IMR-90 (cell line): ENCODE measurements at regions not wholly inside any gene's neighbourhood (a gene's known extent, or its start where the extent isn't known, plus 50 kb on each side); places are given as distances from the start of the nearest gene placed in this dataset.

Experiments used
- ATAC-seq: fragments of 200-7000 bp; cut with Tn5 transposase; 2 replicates; pipeline ENCODE4 v1.9.1; 2020; ENCODE audit warnings: low read depth, mild to moderate bottlenecking, moderate library complexity
- BruUV-seq: library from RNA; stranded (reverse); fragments of 400-500 nt; replicated peaks from 2 replicates; lab custom pipeline; 2021; lab: Mats Ljungman, UMichigan
- CTCF ChIA-PET: fragments of 300-600 bp; formaldehyde crosslinking; extraction: SDS; loops from one replicate; lab custom pipeline; 2021; ENCODE audit warnings: antibody characterized with exemption; lab: Yijun Ruan, JAX
- POLR2A ChIA-PET: fragments of 300-600 bp; sonication (Branson Sonifier 250); formaldehyde crosslinking; loops from one replicate; lab custom pipeline; 2022; ENCODE audit warnings: antibody characterized with exemption; ENCODE audit not compliant: unreplicated experiment; lab: Charles Lee
- DNase-seq: peaks from one replicate; pipeline ENCODE4 v3.0.0; 2013
- H2AFZ ChIP-seq: replicated peaks from 2 replicates; pipeline ENCODE3; 2013; ENCODE audit warnings: low read length, mild to moderate bottlenecking; ENCODE audit not compliant: poor library complexity
- H2AK5ac ChIP-seq: 2 replicates; pipeline ENCODE4 v1.6.1; 2013; ENCODE audit warnings: low read depth, low read length, inconsistent platforms
- H2AK9ac ChIP-seq: replicated peaks from 2 replicates; pipeline ENCODE3; 2013; ENCODE audit warnings: mild to moderate bottlenecking, low read depth, low read length, moderate library complexity; ENCODE audit not compliant: poor library complexity
- H2BK120ac ChIP-seq: 2 replicates; pipeline ENCODE4 v1.6.1; 2013; ENCODE audit warnings: low read depth, low read length, inconsistent platforms
- H2BK15ac ChIP-seq: 3 replicates; pipeline ENCODE4 v1.6.1; 2013; ENCODE audit warnings: low read depth, low read length, inconsistent platforms
- H2BK20ac ChIP-seq: 2 replicates; pipeline ENCODE4 v1.6.1; 2013; ENCODE audit warnings: low read depth, mild to moderate bottlenecking, inconsistent platforms, low read length, moderate library complexity
- H2BK5ac ChIP-seq: 2 replicates; pipeline ENCODE4 v1.6.1; 2013; ENCODE audit warnings: mild to moderate bottlenecking, low read depth, low read length, inconsistent platforms; ENCODE audit not compliant: poor library complexity, severe bottlenecking
- H3K14ac ChIP-seq: replicated peaks from 2 replicates; pipeline ENCODE4 v1.6.1; 2013; ENCODE audit warnings: low read depth, low read length, inconsistent platforms
- H3K18ac ChIP-seq: 2 replicates; pipeline ENCODE4 v1.6.1; 2013; ENCODE audit warnings: low read depth, low read length, control low read depth
- H3K23ac ChIP-seq: 2 replicates; pipeline ENCODE4 v1.6.1; 2013; ENCODE audit warnings: low read depth, low read length, inconsistent platforms
- H3K27ac ChIP-seq: 2 replicates; pipeline ENCODE4 v1.5.1; 2013; ENCODE audit warnings: mild to moderate bottlenecking, control low read depth, low read length; ENCODE audit not compliant: insufficient read depth
- H3K27me3 ChIP-seq: 2 replicates; pipeline ENCODE4 v1.6.1; 2013; ENCODE audit warnings: low read length; ENCODE audit not compliant: control insufficient read depth, insufficient read depth
- H3K36me3 ChIP-seq: 2 replicates; pipeline ENCODE4 v1.6.1; 2013; ENCODE audit warnings: low read length, mixed read lengths; ENCODE audit not compliant: control insufficient read depth, insufficient read depth
- H3K4ac ChIP-seq: 2 replicates; pipeline ENCODE4 v1.6.1; 2013; ENCODE audit warnings: low read depth, low read length, inconsistent platforms
- H3K4me1 ChIP-seq: 2 replicates; pipeline ENCODE4 v1.6.1; 2013; ENCODE audit warnings: low read length, mixed read lengths; ENCODE audit not compliant: control insufficient read depth, insufficient read depth
- H3K4me2 ChIP-seq: 2 replicates; pipeline ENCODE4 v1.6.1; 2013; ENCODE audit warnings: low read depth, mild to moderate bottlenecking, control low read depth, low read length, moderate library complexity
- H3K4me3 ChIP-seq: 2 replicates; pipeline ENCODE4 v1.5.1; 2013; ENCODE audit warnings: low read depth, mild to moderate bottlenecking, control low read depth, low read length, moderate library complexity; ENCODE audit not compliant: insufficient read depth
- H3K56ac ChIP-seq: 2 replicates; pipeline ENCODE4 v1.6.1; 2013; ENCODE audit warnings: low read length, inconsistent platforms; ENCODE audit not compliant: insufficient read depth; ENCODE audit errors: extremely low read depth
- H3K79me1 ChIP-seq, 2 experiments: 2 replicates each; pipeline ENCODE4 v1.6.1; 2013; ENCODE audit warnings: low read length in 2 of 2, inconsistent platforms in 1 of 2, low read depth in 1 of 2
- H3K9ac ChIP-seq: 2 replicates; pipeline ENCODE4 v1.6.1; 2013; ENCODE audit warnings: low read depth, low read length, control low read depth
- H3K9me1 ChIP-seq: 2 replicates; pipeline ENCODE4 v1.6.1; 2013; ENCODE audit warnings: low read length, inconsistent platforms; ENCODE audit not compliant: insufficient read depth
- H3K9me3 ChIP-seq: 2 replicates; pipeline ENCODE4 v1.6.1; 2013; ENCODE audit warnings: low read length; ENCODE audit not compliant: control insufficient read depth, insufficient read depth
- H4K20me1 ChIP-seq: 2 replicates; pipeline ENCODE4 v1.6.1; 2013; ENCODE audit warnings: low read length, inconsistent platforms; ENCODE audit not compliant: insufficient read depth
- H4K5ac ChIP-seq: 2 replicates; pipeline ENCODE4 v1.6.1; 2013; ENCODE audit warnings: mild to moderate bottlenecking, low read depth, low read length, control low read depth
- H4K8ac ChIP-seq, 2 experiments: 2 replicates each; pipeline ENCODE4 v1.6.1; 2013; ENCODE audit warnings: low read depth in 2 of 2, low read length in 2 of 2, control low read depth in 1 of 2, inconsistent platforms in 1 of 2
- H4K91ac ChIP-seq: 2 replicates; pipeline ENCODE4 v1.6.1; 2013; ENCODE audit warnings: low read depth, low read length, inconsistent platforms; ENCODE audit not compliant: insufficient read depth
- CEBPB ChIP-seq: IDR thresholded peaks from 2 replicates; pipeline ENCODE4 v1.6.1; 2012; ENCODE audit warnings: low read depth, low read length, improper control_type of control experiment
- CTCF ChIP-seq: conservative IDR thresholded peaks from 2 replicates; pipeline ENCODE4 v1.5.1; 2012; ENCODE audit warnings: mild to moderate bottlenecking, low read depth, low read length, improper control_type of control experiment
- MXI1 ChIP-seq: IDR thresholded peaks from 2 replicates; pipeline ENCODE4 v1.6.1; 2012; ENCODE audit warnings: low read depth, mild to moderate bottlenecking, low read length, moderate library complexity, borderline replicate concordance
- NFE2L2 ChIP-seq: fragments of 150-350 bp; IDR thresholded peaks from 2 replicates; pipeline ENCODE4 v1.6.1; 2016; ENCODE audit warnings: low read depth, mild to moderate bottlenecking, low read length
- RAD21 ChIP-seq: IDR thresholded peaks from 2 replicates; pipeline ENCODE4 v1.6.1; 2012; ENCODE audit warnings: low read length, improper control_type of control experiment
- RCOR1 ChIP-seq: IDR thresholded peaks from 2 replicates; pipeline ENCODE4 v1.6.1; 2012; ENCODE audit warnings: mild to moderate bottlenecking, low read length, improper control_type of control experiment; ENCODE audit not compliant: insufficient replicate concordance
- SMC3 ChIP-seq: fragments of 150-350 bp; IDR thresholded peaks from 2 replicates; pipeline ENCODE4 v1.6.1; 2016; ENCODE audit warnings: low read depth, mild to moderate bottlenecking, antibody characterized with exemption, low read length, moderate library complexity
- WGBS, 2 experiments: methylation state at CpG; one replicate each; pipeline versions ENCODE4 v1.1.5 to v1.1.7; 2013; ENCODE audit warnings: missing lambda C conversion rate in 2 of 2; ENCODE audit not compliant: insufficient read length in 1 of 2; ENCODE audit errors: extremely low coverage in 2 of 2; 5-methylcytosine and 5-hydroxymethylcytosine counted together
- dilution Hi-C: fragments of 300-500 bp; cut with HindIII; formaldehyde crosslinking; loops from one replicate; pipeline ENCODE4 v1.14.3; 2018; ENCODE audit warnings: low sequenced_read_pairs; ENCODE audit not compliant: unreplicated experiment
- in situ Hi-C: fragments of 300-500 bp; cut with MboI; formaldehyde crosslinking; loops from 3 replicates; pipeline ENCODE4 v1.14.3; 2019; ENCODE audit warnings: low sequenced_read_pairs, inconsistent platforms, mixed read lengths
- intact Hi-C: fragments of 100-400 bp; cut with micrococcal nuclease; formaldehyde crosslinking; loops from 2 replicates; pipeline ENCODE4 v1.10.0; 2022

DNA sequence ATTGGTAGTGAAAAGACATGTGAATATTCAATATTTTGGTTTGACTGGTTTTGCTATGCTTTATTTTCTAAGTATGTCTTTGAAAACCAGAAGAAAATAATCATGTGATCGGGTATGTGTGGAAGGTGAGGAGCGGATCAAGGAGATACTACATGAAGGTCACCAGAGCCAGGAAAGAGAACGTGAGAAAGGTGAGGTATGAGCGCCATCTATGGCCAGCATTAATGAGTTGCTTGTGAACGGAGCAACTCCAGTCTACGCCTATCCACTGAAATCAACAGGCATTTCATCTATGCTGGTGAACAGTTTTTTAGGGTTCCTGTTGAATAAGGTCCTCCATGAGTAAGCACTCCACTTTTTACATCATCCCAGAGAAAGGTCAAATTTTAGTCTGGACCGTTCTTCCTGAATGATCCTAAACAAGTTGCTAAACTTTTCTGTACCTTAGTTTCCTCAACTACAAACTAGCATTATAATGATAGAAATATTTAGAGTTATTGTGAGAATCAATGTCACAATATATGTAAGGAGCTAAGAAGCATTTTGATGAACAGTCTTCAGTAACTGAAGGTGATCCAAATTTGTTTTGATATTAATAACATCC lies 1435.2 kb upstream of the CADM2 start:
- Histone ChIP-seq H3K4me1 (no peaks in the 10 kb centered on the region), H2AK5ac (no peak overlapping the region), H3K79me1 (no peaks in the 10 kb centered on the region), H4K20me1 (no peaks in the 10 kb centered on the region), H3K36me3 (no peaks in the 10 kb centered on the region), H3K18ac (no peak overlapping the region), H3K9me3 (peaks cover 3% of the 10 kb centered on the region; the same call in 1 of the 2 replicates), H3K23ac (no peak overlapping the region), H3K56ac (no peak overlapping the region), H3K27ac (no peak overlapping the region), H3K9me1 (no peaks in the 10 kb centered on the region), H3K9ac (no peak overlapping the region), H2AFZ (no peak overlapping the region), H4K8ac (no peak overlapping the region), H3K27me3 (no peaks in the 10 kb centered on the region), H2BK20ac (no peak overlapping the region), H3K4me2 (no peak overlapping the region), H2BK5ac (no peak overlapping the region), H4K5ac (no peak overlapping the region), H3K4ac (no peak overlapping the region), H3K4me3 (no peak overlapping the region), H4K91ac (no peak overlapping the region), H2AK9ac (no peak overlapping the region), H3K14ac (no peak overlapping the region), H2BK15ac (no peak overlapping the region), H2BK120ac (no peak overlapping the region)
- in situ Hi-C loops, result no loop called here
- no peak for DNase-seq
- ATAC-seq, result no peak
- intact Hi-C loops, result no loop called here
- ChIA-PET POLR2A (no interaction called here), CTCF (no interaction called here)
- TF ChIP-seq SMC3, result no peak
- no peak for TF ChIP-seq CTCF
- TF ChIP-seq RAD21, result no peak
- no peak for TF ChIP-seq RCOR1
- TF ChIP-seq NFE2L2, result no peak
- no peak for TF ChIP-seq CEBPB
- no peak for TF ChIP-seq MXI1
- dilution Hi-C loops, result no loop called here
- BruUV-seq, result no TSS peak
- WGBS, 2 experiments, result no CpG with 5 or more reads among the region's 7 CpGs
